EL (cell line): ENCODE measurements at regions not wholly inside any gene's neighbourhood (a gene's known extent, or its start where the extent isn't known, plus 50 kb on each side); places are given as distances from the start of the nearest gene placed in this dataset.

Source experiments
- DNase-seq: peaks from one replicate; pipeline ENCODE4 v3.0.0-alpha.2; 2016

GRCh38 chr18:40473221-40474029, 1481.6 kb upstream of the PIK3C3 start:
- no peak for DNase-seq

GRCh38 chr18:40470723-40471122, 1484.3 kb upstream of the PIK3C3 start:
- DNase-seq = no peak

GRCh38 chr18:40469851-40470250, 1485.2 kb upstream of the PIK3C3 start:
- DNase-seq = no peak

- DNase-seq = no peak
These were observed 1485.7 kb upstream of the PIK3C3 start for GRCh38 chr18:40469316-40469715.

GRCh38 chr18:40464032-40464431, 1491.0 kb upstream of the PIK3C3 start:
- no peak for DNase-seq

- DNase-seq = no peak
These were observed 1501.1 kb upstream of the PIK3C3 start for GRCh38 chr18:40453903-40454302.

GRCh38 chr18:40452599-40452998, 1502.4 kb upstream of the PIK3C3 start:
- no peak for DNase-seq

GRCh38 chr18:40450751-40451150, 1504.3 kb upstream of the PIK3C3 start:
- no peak for DNase-seq

GRCh38 chr18:40447820-40448219, 1507.2 kb upstream of the PIK3C3 start:
- DNase-seq = no peak

GRCh38 chr18:40440088-40440487, 1514.9 kb upstream of the PIK3C3 start:
- DNase-seq = no peak

GRCh38 chr18:40437517-40437916, 1517.5 kb upstream of the PIK3C3 start:
- DNase-seq = no peak

GRCh38 chr18:40431071-40431985, 1523.7 kb upstream of the PIK3C3 start:
- DNase-seq = no peak

GRCh38 chr18:40423291-40423690, 1531.7 kb upstream of the PIK3C3 start:
- no peak for DNase-seq

- no peak for DNase-seq
These were observed 1534.4 kb upstream of the PIK3C3 start for GRCh38 chr18:40420675-40421074.

GRCh38 chr18:40417501-40417900, 1537.5 kb upstream of the PIK3C3 start:
- DNase-seq = no peak

- DNase-seq = no peak
These were observed 1539.2 kb upstream of the PIK3C3 start for GRCh38 chr18:40415821-40416220.

GRCh38 chr18:40415176-40415791, 1539.8 kb upstream of the PIK3C3 start:
- no peak for DNase-seq

GRCh38 chr18:40414155-40414754, 1540.8 kb upstream of the PIK3C3 start:
- DNase-seq = no peak

GRCh38 chr18:40413160-40413559, 1541.9 kb upstream of the PIK3C3 start:
- no peak for DNase-seq

- no peak for DNase-seq
These were observed 1542.6 kb upstream of the PIK3C3 start for GRCh38 chr18:40412410-40412809.

GRCh38 chr18:40407909-40408308, 1547.1 kb upstream of the PIK3C3 start:
- DNase-seq = no peak

- DNase-seq = no peak
These were observed 1550.8 kb upstream of the PIK3C3 start for GRCh38 chr18:40404284-40404683.

- DNase-seq = no peak
These were observed 1553.0 kb upstream of the PIK3C3 start for GRCh38 chr18:40402052-40402451.
